HG02885 (cell line): ENCODE measurements at regions not wholly inside any gene's neighbourhood (a gene's known extent, or its start where the extent isn't known, plus 50 kb on each side); places are given as distances from the start of the nearest gene placed in this dataset.

Source experiments
- ATAC-seq: cut with Tn5 transposase; IDR thresholded peaks from one replicate; pipeline ENCODE4 v1.9.1; 2021; ENCODE audit warnings: mild to moderate bottlenecking; ENCODE audit not compliant: unreplicated experiment, poor library complexity

- ATAC-seq, result no peak
Observed at GRCh38 chr1:198102454-198102827, 54.4 kb upstream of the NEK7 start.

- no peak for ATAC-seq
Observed at GRCh38 chr1:198105185-198105584, 51.6 kb upstream of the NEK7 start.

- ATAC-seq, result no peak
Observed at GRCh38 chr1:198106011-198106410, 50.8 kb upstream of the NEK7 start.
